Muscle of back (tissue), 3 donors: ENCODE measurements at regions not wholly inside any gene's neighbourhood (a gene's known extent, or its start where the extent isn't known, plus 50 kb on each side); places are given as distances from the start of the nearest gene placed in this dataset.

ENCODE experiments used
- DNase-seq, 3 donors: peaks; one replicate each; pipeline versions ENCODE4 v3.0.0 to v3.0.0-alpha.2; 2013

DNA sequence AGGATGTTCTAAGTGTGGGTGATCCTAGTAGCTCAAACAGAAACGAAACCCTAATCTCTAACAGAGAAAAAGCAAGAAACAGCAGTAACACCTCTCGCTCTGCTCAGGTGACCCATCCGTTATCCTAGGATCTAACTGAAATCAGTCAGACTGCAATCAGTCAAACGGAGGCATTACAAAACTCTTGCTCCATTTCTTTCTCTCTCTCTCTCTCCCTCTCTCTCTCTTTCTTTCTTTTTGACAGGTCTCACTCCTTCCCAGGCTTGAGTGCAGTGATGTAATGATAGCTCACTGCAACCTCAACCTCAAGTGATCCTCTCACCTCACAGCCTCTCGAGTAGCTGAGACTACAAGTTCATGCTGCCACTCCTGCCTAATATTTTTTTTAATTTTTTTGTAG, 1283.5 kb upstream of the CELF2 start:
- no peak for DNase-seq

DNA sequence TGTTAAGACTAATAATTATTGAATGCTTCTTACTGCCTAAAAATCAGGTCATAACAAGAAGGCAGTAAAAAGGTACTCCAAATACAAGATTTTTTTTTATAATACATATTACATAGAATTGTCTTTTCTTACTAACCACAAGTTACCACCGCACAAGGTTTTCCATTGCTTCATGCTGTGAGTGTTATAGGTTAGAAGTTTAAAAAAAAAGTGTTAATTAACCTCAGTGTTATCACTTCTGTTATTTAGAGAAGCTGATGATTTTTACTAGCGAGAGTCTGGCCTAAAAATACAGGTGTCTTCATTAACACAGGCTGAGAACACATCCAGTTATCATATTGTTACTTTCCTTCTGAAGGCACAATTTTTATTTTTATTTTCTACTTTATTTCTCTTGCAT, 1281.9 kb upstream of the CELF2 start:
- DNase-seq, result no peak

DNA sequence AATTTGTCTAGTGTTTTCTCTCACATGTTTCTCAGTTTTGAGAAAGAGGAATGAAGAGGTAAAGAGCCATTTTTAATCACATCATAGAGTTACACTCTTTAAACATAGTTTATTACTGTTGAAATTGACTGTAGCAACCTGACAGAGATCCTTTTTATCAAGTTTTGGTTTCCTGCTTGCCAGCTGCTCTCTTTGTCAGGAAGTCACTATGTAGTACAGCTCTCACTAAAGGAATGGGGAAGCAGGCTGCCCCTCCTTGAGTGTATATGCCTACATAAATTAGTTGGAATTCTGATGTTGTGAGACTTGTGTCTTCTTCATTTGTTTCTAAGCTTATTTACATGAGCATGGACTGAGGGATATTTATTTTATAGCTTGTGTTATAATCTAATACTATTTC, 1274.0 kb upstream of the CELF2 start:
- no peak for DNase-seq

DNA sequence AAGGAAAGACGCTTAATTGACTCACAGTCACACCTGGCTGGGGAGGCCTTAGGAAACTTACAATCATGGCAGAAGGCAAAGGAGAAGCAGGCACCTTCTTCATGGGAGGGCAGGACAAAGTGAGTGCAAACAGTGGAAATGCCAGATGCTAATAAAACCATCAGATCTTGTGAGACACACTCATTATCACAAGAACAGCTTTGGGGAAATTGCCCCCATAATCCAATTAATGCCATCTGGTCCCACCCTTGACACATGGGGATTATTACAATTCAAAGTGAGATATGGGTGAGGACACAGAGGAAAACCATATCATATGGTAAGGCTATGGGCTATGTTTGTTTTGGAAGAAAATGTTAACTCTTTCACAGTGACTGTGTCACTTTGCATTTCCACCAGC, 1272.5 kb upstream of the CELF2 start:
- DNase-seq, result no peak

DNA sequence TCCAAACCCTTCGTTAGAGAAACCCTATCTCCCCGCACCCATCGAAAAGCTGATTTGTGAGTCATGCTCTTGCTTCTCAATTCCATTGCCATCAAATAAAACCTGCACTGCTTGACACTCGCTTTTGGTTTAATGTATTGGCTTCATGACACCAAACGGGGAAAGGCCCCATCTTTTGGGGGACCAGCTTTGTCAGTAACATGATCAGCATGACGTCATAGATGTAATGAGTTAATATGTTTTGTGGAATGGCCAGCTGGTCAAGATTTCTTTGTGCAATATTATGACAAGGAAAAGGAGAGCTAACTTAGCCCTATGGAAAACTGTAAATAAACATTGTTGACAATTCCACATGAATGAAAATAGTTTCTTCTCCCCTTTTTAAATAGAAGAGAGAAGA, 1260.5 kb upstream of the CELF2 start:
- DNase-seq, result no peak

DNA sequence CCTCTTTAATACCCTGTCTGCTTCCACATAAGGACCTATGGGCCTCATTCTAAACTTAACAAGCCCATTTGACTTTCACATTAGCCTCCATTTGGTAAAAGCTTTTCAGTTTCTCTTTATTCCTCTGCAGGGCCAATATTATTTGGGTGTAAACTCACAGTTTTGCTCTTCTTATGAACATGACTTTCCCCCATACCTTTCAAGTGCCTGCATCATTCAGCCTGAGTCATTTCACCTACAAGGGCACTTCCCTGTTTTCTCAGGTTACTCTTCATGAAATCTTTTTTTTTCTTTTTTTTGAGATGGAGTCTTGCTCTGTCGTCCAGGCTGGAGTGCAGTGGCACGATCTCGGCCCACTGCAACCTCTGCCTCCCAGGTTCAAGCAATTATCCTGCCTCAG, 1258.1 kb upstream of the CELF2 start:
- no peak for DNase-seq

DNA sequence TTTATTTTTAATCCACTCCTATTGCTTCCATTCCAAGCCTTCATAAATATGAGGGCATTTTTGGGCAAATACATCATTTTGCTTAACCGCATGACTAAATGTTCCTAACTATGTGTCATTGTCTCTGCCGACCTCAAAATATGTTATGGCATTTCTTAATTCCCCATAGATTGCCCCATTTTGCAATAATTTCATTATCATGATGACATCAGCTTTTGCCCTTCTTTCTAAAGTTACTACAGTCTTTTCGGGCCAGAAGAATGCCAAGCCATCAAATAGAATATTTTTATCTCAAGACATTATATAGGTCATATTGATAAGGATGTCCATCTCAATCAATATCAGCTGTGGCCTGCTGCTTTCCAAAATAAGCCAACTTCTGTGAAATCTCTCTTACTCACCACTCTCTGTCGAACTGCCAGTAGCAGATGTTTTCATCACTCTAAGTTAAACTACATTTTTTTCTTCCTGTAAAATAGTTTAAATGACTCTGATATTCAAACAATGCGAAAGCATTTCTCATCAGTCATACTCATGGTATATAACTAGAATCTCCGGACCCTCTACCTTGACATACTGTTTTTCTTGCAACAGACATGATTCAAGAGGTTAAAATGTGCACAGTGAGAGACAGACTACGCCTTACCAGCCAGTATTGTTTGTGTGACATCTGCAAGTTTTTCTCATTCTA, 1254.6 kb upstream of the CELF2 start:
- DNase-seq, result peak; percentile 10 to 85 (median 41)

DNA sequence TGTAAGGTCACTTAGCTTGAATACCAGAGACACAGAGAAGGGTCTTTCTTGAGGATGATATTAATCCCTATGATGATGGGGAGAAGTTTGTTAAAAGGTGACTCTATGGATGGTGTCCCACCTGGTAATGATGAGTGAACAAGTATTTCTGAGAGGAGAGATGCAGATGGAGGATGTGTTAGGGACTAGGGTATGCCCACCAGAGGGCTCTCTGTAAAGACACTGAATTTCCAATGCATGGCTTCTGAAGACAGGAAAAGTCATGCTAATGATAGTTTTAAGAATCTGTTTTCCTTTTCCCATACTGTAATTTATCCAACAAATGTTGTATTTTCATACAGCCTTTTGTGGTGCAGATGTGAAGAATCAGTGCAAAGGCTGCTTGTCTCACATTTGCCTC, 1250.9 kb upstream of the CELF2 start:
- no peak for DNase-seq

DNA sequence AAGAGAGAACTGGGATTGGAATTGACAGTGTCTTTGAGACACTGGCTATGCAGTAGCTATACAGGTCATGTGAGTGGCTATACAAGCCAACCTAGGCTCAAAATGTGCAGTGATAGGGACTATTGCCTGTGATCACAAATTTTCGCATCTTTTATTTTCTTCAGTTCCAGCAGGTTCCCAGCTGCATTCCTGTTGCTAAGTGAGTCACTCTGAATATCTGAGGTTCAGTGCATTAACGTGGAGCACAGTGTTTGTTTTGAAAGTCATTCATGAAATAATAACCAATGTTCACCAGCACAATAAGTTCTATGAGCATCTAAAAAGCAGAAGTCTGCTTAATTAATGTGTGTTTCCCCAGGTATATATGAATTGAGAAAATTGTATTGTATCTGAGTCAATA, 1236.0 kb upstream of the CELF2 start:
- DNase-seq, result no peak

DNA sequence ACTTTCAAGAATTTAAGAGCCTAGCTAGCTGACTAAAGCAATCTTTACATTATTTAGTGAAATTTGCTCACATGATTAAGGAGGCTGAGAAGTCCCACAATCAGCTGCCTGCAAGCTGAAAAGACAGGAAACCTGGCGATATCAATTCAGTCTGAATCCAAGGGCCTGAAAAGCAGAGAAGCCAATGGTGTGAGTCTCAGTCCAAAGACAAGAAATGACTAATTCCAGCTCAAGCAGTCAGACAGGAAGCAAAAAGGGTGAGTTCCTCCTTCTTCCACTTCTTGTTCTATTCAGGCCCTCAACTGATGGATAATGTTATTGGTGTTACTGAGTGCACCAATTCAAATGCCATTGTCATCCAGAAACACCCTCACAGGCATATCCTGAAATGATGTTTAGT, 1231.6 kb upstream of the CELF2 start:
- peak in 1 of 3 donors; percentile 4 for DNase-seq

DNA sequence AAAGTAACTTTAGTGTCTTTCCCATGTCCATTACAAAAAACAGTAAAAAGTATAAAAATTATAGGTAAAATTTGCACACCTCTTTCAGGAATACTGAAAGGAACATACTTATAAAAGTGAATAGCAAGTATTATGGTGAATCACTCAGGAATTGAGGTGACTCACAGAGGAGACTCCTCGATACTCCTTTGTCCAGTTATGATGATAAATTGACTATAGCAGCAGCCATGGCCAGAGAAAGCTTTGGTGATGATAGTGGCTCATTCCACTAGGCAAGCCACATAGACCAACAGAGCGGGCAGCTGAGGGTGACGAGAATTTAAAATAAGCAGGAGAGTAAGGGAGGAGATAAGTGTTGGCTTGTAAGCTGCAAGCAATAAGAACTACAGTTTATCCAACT, 1231.1 kb upstream of the CELF2 start:
- DNase-seq, result no peak

DNA sequence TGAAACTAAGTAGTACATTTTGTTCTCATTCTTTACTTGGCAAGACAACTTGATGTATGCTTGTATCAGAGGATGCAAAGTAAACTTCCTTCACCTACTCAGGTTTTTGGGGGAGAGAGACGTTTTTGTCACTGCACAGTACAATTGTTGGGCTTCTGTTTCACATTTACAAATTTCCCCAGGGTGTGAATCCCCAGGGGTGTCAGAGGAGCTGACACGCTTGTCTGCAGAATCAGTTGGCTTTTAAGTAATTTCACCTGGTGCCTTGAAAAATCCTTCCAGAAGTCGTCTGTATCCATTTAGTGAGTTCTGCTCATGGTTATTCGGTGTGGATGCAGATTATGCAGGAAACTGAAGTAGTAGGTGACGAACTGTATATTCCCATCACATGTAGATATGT, 1227.7 kb upstream of the CELF2 start:
- DNase-seq, result no peak

DNA sequence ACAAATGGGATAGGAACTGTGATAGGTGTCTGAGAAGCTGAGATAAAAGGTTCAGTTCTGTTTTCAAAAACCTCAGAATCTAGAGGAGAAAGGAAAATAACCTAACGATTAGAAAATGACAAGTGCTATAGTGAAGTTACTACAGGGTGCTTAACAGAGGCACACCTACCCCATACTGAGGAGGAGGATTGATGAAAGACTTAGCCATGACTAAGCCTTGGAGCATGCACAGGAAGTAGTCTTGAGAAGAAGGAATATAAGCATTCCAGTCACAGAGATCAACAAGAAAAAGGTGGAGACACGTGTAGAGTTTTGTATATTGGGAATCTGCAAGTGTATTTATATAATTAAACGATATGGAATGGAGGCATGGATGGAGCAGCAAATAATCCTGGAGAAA, 1225.5 kb upstream of the CELF2 start:
- no peak for DNase-seq

DNA sequence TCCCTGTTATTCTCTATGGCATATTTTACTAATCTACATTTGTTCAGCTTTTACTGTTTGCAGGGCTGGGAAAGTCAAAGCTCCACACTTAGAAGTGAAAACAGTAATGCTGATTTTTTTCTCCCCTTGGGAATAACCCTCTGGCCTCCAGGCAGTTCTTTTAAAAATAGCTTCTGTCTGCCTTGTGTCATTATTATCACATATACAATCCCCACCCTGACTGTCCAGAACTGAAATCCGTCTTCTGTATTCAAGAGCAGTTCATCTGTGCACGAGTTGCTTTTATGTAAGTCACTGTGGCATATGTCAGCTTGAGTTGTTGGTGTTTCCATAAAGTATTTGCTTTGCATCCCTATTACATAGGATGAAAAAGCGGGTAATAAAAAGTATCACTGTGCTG, 1221.1 kb upstream of the CELF2 start:
- DNase-seq, result no peak

DNA sequence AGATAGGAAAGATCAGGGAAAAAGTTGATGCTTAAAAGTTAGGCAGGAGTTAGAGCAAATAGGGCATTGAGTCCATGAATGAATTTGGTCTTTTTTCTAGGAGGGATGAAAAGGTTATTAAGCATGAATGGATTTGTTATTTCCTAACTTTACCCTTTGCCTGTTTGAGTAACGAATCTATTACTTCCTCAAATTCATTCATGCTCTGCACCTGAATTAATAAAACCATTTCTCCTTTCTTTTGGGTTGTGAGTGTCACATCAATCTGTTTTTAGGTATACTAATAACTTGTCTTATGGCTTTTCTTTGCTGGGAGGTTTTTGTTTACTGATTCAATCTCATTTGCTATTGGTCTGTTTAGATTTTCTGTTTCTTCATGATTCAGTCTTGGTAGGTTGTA, 1217.7 kb upstream of the CELF2 start:
- DNase-seq, result no peak

DNA sequence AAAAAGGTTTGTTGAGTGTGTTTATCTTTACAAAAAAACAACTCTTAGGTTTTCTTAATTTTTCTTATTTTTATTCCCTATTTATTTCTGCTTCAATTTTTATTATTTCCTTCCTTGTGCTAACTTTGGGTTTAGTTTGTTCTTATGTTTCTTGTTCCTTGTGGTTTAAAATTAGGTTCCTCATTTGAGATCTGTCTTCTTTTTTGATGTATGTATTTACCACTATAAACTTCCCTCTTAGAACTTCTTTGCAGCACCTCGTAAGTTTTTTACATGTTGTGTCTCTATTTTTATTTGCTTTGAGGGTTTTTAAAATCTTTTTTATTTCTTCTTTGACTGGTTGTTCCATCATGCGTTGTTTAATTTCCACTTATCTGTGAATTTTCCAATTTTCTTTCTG, 1217.1 kb upstream of the CELF2 start:
- no peak for DNase-seq

DNA sequence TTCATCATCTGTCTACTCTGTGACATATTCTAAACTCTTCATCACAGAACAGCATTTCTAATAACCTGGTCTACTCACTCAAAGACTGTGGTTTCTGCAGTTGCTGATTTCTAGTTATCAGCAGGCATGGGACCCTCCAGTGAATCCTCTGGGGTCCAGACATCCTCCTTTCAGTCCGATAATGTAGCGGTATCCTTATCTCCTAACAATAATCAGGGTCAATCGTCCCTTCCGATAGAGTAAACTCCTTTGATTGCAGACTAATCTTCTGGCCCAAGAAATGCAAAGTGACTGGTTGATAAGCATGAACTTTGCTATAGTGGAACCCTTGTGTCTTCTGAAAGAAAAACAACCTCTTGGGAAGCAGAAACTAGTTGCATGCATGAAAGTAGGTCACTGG, 1209.8 kb upstream of the CELF2 start:
- DNase-seq, result no peak

DNA sequence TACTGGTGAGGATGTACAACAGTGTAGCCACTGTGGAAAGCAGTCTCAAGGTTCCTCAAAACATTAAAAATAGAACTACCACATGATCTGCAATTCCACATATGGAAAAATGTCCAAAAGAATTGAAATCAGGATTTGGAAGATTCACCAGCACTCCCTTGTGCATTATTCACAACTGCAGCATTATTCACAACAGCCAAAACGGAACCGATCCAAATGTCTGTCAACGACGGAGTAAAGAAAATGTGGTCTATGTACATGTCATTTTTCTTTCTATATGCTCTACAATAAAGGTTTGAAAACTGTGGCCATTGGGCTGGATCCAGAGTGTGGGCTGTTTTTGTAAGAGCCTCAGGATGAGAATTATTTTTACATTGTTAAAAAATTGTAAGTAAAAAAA, 1206.1 kb upstream of the CELF2 start:
- DNase-seq, result peak; percentile 68 to 88 (median 70)

DNA sequence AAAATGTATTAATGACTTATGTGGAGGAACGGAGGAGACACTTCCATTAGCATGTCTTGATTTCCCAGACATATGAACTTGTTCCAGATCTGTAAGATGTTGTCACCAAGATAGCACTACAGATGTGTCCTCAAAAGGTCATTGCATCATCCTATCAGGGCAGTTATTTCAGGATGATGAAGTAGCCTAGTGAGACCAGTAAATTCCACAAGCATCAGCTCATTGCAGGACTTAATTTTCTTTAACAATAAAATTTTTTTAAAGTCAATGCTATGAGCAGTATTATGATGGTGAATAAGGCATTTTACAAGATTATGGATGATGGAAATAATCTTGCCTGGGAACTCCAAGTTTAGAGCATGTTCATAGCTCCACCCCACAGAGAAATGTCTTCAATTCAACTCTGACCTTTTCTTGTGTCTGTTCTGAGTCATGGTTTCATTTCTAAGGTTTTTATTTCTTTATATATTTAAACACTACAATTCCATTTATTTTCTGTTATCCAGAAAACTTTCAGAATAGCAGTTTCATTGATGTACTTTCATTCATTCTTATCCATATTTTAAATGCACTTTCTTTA, 1203.3 kb upstream of the CELF2 start:
- DNase-seq, result peak in 2 of 3 donors; percentile 29 to 42

DNA sequence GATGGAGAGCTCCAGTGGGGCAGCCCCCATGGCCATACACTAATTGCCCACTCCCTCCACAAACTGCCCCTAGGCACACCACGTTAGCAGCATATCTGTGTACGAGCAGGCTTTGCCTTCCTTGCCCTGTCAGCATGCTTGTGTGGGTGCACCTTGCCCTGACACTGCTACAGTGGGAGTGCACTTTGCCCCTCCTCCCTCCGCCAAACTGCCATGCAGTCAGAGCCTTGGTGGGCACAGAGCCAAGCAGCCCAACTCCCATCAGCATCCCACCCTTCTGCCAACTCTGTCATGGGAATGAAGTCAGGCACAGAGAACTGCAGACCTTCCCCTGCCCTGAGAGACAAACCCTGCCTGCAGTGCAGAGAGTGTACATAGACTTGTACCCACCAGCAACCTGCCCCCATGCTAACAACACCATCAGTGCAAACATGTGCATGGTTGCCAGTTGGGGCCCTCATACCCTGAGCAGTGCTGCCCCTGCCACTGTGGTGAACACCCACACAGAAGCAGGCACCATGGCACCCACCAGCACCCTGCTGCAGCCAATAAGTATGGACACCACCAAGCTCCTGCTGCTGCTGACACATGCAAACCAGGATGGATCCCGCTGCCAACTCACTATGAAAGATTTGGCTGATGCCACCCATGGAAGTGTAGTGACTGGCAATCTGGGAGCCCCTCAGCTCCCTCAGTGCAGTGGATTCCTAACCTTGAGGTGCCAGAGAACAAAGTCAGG, 1197.7 kb upstream of the CELF2 start:
- no peak for DNase-seq

DNA sequence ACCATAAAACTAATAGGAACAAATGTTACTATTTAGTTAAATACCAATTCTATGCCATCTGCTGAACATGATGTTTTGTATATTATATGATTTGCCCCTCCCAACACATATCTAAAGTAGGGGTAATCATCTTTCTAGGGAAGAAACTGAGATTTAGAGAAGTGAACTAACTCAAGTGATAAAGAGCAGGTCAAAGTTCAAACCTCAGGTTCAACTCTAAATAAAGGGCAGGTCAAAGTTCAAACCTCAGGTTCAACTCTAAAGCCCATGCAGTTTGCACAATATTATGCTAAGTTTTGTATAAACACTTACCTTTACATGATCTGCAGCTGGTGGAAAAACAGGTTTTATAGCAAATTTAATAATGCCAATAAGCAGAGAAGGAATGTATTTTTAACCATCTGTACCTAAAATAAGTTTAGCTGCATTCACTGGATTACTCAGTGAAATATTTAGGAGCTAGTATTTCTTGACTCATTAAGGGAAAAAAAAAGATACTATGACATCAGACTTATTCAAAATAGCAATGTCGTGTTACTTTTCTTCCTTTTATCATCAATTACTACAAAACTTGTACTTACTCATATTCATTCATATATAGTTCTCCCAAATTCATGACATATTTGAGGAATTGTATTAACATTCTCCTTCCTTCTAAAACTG, 1194.3 kb upstream of the CELF2 start:
- DNase-seq, result no peak

DNA sequence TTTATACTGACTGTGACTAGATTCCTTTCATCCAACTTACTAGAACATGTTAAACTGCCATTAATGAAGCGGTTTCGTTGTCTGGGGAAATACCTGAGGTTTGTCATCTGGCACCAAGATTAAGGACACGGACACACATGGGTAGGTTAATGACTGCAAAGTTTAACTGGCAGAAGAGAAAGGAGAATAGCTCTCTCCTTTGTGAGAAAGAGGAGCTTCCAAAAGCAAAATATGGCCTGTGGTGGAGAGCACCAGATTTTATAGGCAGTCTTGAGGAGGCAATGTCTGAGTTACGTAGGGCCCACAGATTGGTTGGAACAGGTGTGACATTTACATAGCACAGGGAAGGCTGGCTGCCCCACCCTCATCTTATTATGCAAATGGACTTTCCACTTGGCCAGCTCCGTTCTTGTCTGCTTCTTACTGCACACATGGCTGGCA, 1193.0 kb upstream of the CELF2 start:
- no peak for DNase-seq

DNA sequence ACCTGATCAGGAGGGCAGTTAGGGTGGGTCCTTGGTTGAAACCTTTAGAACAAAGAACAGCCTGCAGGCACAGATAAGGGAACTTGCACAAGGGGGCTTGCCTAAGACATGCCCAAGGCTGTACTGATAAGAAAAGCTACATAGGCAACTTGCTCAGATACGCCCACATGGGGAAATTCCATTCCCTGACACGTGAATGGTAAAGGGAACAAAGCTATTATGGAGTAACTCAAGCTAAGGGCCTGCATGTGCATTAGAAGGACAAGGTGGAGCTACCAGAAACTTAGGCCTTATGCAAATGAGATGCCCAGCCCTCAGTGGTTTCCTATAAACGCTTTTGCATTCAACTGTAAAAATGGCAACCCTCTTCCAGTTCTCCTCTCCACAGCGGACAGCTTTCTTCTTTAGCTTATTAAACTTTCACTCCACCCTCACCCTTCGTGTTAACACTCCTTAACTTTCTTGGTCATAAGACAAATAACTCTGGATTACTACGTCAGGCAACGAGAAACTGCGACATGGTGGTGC, 1192.1 kb upstream of the CELF2 start:
- no peak for DNase-seq
